GM12891 (cell line): ENCODE measurements at regions not wholly inside any gene's neighbourhood (a gene's known extent, or its start where the extent isn't known, plus 50 kb on each side); places are given as distances from the start of the nearest gene placed in this dataset.

Experiments
- DNase-seq: peaks from one replicate; pipeline ENCODE4 v3.0.0; 2011; ENCODE audit warnings: low spot score; ENCODE audit not compliant: insufficient read length
- FAIRE-seq: peaks from 2 replicates; lab custom pipeline; 2011; peaks lifted over from hg19 to GRCh38; lab: Jason Lieb, UNC
- PAX5 ChIP-seq: IDR thresholded peaks from 2 replicates; pipeline ENCODE4 v1.6.1; 2011; ENCODE audit warnings: low read length, moderate library complexity, mild to moderate bottlenecking; ENCODE audit not compliant: insufficient read depth, severe bottlenecking
- POLR2A ChIP-seq: IDR thresholded peaks from 2 replicates; pipeline ENCODE4 v1.6.1; 2011; ENCODE audit warnings: low read depth, low read length, control low read depth
- POLR2AphosphoS5 ChIP-seq: IDR thresholded peaks from 2 replicates; pipeline ENCODE4 v1.6.1; 2011; ENCODE audit warnings: low read depth, low read length, control low read depth
- POU2F2 ChIP-seq: IDR thresholded peaks from 2 replicates; pipeline ENCODE4 v1.6.1; 2011; ENCODE audit warnings: low read depth, mild to moderate bottlenecking, control low read depth, low read length, moderate library complexity
- SPI1 ChIP-seq: IDR thresholded peaks from 2 replicates; pipeline ENCODE4 v1.6.1; 2011; ENCODE audit warnings: low read depth, low read length, control low read depth
- TAF1 ChIP-seq: IDR thresholded peaks from 2 replicates; pipeline ENCODE4 v1.6.1; 2011; ENCODE audit warnings: low read depth, low read length, control low read depth

DNA sequence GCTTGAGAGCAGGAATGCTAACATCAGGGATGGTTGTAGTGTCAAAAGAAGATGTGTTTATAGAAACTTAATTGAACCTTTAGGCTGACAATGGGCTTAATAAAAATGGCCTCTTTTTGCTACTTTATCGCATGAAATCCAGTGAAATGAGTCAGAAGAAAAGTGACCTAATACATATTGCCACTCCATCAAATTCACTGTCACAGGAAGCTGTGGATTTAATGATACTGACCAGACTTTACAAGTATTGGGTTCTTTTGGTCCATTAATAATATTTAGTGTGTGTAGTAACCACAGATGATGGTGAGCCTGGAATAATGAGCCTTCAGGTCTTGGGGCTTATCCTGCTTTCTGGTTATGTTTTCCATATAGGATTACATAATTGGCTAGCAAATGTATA is 231.8 kb upstream of the GMDS start:
- DNase-seq, result no peak
- FAIRE-seq, result no peak
- TF ChIP-seq SPI1 (no peak), POLR2A (no peak), POLR2AphosphoS5 (no peak), TAF1 (no peak), POU2F2 (no peak)

DNA sequence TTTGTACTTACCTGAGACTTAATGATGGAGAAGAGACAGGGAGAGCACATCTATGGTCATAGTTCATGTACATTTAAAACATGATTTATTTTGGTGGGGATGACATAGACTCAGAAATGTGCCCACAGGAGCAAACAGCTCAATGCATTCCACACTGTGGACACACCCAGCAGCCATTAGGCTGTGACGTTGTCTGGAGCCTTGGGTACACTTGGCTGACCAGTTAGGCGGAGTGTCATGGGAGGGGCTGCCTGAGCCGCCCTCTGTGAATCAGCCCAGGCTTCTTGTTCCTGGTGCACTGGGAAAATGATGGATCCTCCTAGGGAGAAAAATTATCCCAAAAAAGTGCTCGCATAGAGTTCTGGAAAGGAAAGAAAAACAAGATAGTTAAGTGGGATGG is 231.0 kb upstream of the GMDS start:
- TF ChIP-seq TAF1 (no peak), PAX5 (no peak), POLR2A (no peak), POU2F2 (no peak), POLR2AphosphoS5 (no peak), SPI1 (no peak)
- no peak for FAIRE-seq
- DNase-seq, result no peak

DNA sequence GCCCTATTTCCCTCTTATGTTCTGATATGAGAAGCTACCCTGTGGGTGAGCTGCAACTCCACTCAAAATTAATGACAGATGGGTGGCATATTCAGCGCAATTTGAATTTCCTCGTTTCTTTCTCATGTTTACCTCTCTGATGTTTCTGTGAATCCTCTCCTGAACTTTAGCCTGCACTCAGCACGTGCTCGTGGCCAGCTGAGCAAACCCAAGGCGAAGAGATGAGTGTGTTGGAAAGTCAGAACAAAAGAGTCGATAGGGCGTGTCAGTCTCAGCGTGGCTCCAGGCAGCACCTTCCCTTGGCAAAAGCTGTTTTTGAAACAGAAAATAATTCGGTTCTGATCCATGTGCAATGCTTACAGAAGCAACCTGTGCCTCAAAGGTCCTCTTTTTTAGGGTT is 226.1 kb upstream of the GMDS start:
- FAIRE-seq (no peak), DNase-seq (no peak)
- TF ChIP-seq POU2F2, result no peak
- no peak for TF ChIP-seq POLR2A
- no peak for TF ChIP-seq PAX5
- no peak for TF ChIP-seq TAF1
- TF ChIP-seq SPI1, result no peak
- no peak for TF ChIP-seq POLR2AphosphoS5

DNA sequence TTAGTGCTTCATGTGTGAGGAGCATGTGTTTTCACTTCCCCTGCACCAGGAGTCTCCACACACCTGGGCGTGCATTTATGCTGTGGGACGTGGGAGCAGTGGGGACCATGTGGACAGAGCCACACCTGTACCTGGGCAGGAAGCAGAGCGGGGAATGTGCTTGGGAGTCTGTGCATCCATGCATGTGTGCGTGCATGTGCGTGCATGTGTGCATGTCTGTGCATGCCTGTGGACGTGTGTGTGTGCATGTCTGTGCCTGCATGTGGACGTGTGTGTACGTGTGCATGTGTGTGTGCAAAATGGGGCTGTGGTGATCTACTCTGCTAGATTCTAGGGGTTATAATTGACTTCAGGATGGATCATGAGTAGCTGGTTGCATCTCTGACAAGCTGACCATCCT is 224.0 kb upstream of the GMDS start:
- no peak for FAIRE-seq
- TF ChIP-seq SPI1, result no peak
- TF ChIP-seq POLR2A, result no peak
- no peak for TF ChIP-seq PAX5
- no peak for TF ChIP-seq TAF1
- TF ChIP-seq POU2F2, result no peak
- DNase-seq, result no peak

DNA sequence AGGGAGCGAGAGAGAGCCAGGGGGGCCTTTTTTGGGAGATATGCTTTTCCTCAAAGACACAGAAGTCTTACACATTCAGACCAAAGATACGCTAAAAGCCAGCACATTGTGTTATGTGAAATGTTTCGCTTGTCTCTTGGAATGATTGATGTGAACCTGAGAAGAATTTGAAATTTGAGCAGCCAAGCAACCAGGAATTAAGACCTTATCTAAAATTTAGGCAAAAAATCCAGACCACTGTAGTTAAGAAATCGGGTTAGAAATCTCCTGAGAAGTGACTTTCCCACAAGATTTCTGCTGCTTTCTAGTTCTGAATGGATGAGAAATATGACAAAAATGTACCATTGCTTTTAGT is 223.2 kb upstream of the GMDS start:
- no peak for TF ChIP-seq POU2F2
- TF ChIP-seq POLR2A, result no peak
- no peak for TF ChIP-seq PAX5
- TF ChIP-seq POLR2AphosphoS5, result no peak
- no peak for TF ChIP-seq TAF1
- no peak for TF ChIP-seq SPI1
- DNase-seq, result no peak
- FAIRE-seq, result no peak

DNA sequence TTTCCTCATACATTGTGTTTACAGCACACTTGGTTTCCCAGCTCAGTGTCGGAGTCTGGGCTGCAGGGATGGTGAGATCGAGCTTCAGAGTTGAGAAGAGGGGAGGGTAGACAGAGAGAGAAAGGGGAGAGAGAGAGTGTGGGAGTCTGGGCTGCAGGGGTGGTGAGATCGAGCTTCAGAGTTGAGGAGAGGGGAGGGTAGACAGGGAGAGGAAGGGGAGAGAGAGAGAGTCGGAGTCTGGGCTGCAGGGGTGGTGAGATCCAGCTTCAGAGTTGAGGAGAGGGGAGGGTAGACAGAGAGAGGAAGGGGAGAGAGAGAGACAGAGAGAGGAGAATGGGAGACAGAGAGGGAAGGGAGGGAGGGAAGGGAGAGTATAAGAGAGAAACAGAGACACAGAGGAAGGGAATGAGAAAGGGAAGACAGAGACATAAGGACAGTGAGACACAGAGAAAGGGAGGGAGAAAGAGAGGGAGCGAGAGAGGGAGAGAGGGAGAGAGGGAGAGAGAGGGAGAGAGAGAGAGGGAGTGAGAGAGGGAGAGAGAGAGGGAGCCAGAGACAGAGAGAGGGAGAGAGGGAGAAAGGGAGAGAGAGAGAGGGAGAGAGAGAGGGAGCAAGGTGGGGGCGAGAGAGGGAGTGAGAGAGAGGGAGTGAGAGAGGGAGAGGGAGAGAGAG is 222.7 kb upstream of the GMDS start:
- no peak for DNase-seq
- TF ChIP-seq TAF1 (no peak), POLR2AphosphoS5 (no peak), SPI1 (no peak), PAX5 (no peak), POU2F2 (no peak), POLR2A (no peak)
- FAIRE-seq, result no peak

DNA sequence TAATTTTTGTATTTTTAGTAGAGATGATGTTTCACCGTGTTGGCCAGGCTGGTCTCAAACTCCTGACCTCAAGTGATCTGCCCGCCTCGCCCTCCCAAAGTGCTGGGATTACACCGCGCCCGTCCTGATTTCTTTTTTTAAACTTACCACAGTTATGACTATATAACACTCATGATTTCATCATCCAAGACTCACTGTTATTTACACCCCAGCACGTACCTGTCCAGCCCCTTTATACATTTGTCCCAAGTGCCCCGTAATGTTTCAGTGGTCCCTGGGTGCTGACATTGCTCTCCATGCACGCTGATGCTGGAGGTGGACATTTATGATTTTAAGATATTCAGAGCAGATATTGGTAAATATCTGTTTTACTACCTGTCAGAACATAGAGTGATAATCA is 219.9 kb upstream of the GMDS start:
- DNase-seq (no peak), FAIRE-seq (no peak)
- no peak for TF ChIP-seq TAF1
- no peak for TF ChIP-seq POLR2A
- TF ChIP-seq PAX5, result no peak
- no peak for TF ChIP-seq POLR2AphosphoS5

DNA sequence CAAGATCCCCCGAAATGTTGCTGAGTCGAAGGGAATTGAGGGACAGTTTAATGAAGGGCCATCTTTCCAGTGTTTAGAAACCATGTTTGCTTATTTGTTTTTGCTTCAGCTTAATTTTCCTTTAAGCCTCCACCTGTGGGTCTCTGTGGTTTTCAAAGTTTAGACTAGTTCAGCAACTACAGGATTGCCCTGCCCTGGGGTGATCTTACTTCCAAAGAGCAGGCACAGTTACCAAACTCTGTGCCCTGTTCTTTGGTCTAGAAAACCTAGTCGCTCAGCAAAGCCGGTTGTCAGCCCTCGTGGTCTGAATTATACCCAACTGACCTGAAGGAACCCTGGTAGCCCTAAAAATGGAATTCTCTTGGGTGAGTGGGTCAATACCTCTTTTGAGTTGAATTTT is 219.2 kb upstream of the GMDS start:
- no peak for FAIRE-seq
- no peak for DNase-seq
- no peak for TF ChIP-seq POU2F2
- TF ChIP-seq SPI1, result no peak
- TF ChIP-seq POLR2A, result no peak
- TF ChIP-seq TAF1, result no peak
- no peak for TF ChIP-seq POLR2AphosphoS5
- no peak for TF ChIP-seq PAX5

DNA sequence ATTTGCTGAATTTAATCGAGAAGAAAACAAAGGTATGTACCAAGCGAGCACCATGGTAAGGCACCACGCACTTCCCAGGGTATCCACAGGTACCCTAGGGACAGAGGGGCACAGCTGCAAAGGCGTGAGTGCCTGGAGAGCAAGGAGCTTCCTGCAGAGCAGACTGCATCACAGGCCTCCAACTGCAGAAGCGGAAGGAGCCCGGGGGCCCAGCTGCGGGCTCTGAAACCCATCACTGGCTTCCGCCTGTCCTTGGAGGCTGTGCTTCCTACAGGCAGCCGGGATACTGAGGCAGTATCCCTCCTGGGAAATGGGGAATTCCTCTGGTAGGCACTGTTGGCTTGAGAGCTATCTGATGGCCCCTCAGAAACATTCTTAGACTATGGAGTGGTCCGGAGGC is 217.4 kb upstream of the GMDS start:
- DNase-seq (no peak), FAIRE-seq (no peak)
- TF ChIP-seq PAX5 (no peak), SPI1 (no peak), POLR2AphosphoS5 (no peak), POU2F2 (no peak), TAF1 (no peak), POLR2A (no peak)

DNA sequence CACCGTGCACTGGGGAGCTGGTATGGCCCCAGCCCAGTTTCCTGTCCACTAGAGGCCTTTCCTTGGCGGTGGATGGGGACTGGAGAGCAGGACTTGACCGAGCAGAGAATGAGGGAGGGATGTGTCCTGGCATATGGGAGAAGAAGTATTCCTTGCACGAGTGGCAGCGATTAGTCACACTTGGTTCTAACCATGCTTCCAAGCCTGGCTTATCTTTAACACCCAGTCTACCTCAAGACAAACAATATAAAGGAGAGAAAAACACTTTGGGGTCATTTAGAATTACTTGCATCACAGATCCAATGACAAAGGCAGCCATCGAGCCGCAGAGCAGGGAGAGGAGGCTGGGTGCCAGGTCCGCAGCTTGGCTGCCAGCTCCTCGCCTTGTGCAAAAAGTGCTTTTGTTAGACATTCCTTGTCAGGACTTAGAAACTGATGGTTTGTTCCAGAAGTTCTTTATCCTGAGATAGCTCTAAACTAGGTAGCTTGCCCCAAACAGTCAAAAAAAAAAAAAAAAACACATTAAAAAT is 214.9 kb upstream of the GMDS start:
- TF ChIP-seq POU2F2, result no peak
- TF ChIP-seq SPI1, result no peak
- TF ChIP-seq PAX5, result no peak
- no peak for TF ChIP-seq POLR2AphosphoS5
- TF ChIP-seq POLR2A, result no peak
- TF ChIP-seq TAF1, result no peak
- FAIRE-seq, result no peak
- DNase-seq, result no peak
